Right atrium auricular region (tissue), 2 donors: ENCODE measurements at regions not wholly inside any gene's neighbourhood (a gene's known extent, or its start where the extent isn't known, plus 50 kb on each side); places are given as distances from the start of the nearest gene placed in this dataset.
"Not testable (repeated sequence)": the region's sequence is repeated elsewhere in the genome, so short reads cannot be mapped to it uniquely, and the experiment has no call there.

Experiments used
- DNase-seq: peaks from one replicate; pipeline ENCODE4 v3.0.0-alpha.2; 2019; ENCODE audit warnings: low spot score
- H3K27ac ChIP-seq, 2 donors: fragments of 200-600 bp; sonication (generic); 1 replicate in 1 of 2; 2 replicates in 1 of 2; pipeline ENCODE4 v1.5.1; 2016 to 2019
- H3K27me3 ChIP-seq, 2 donors: fragments of 200-600 bp; sonication (generic); one replicate each; pipeline versions ENCODE4 v1.5.1 to v1.6.0; 2017 to 2019
- H3K36me3 ChIP-seq: fragments of 200-600 bp; sonication (generic); one replicate; pipeline ENCODE4 v1.5.1; 2016
- H3K4me1 ChIP-seq, 2 donors: fragments of 200-600 bp; sonication (generic); one replicate each; pipeline versions ENCODE4 v1.5.1 to v1.6.0; 2017 to 2019
- H3K4me3 ChIP-seq, 2 donors: fragments of 200-600 bp; sonication (generic); 1 replicate in 1 of 2; 2 replicates in 1 of 2; pipeline ENCODE4 v1.5.1; 2017 to 2019; ENCODE audit warnings: mild to moderate bottlenecking in 1 of 2, moderate library complexity in 1 of 2
- H3K9me3 ChIP-seq, 2 donors: fragments of 200-600 bp; sonication (generic); one replicate each; pipeline ENCODE4 v1.5.1; 2019
- CTCF ChIP-seq, 2 donors: fragments of 200-600 bp; sonication (generic); IDR thresholded peaks; one replicate each; pipeline ENCODE4 v1.5.1; 2019; ENCODE audit warnings: antibody characterized with exemption in 2 of 2

- H3K9me3 ChIP-seq, H3K36me3 ChIP-seq, H3K27me3 ChIP-seq, H3K27ac ChIP-seq, H3K4me1 ChIP-seq, DNase-seq, H3K4me3 ChIP-seq: not testable (repeated sequence)
Observed at GRCh38 chr20:26373066-26373465, 676.4 kb upstream of the ZNF337 start.

DNA sequence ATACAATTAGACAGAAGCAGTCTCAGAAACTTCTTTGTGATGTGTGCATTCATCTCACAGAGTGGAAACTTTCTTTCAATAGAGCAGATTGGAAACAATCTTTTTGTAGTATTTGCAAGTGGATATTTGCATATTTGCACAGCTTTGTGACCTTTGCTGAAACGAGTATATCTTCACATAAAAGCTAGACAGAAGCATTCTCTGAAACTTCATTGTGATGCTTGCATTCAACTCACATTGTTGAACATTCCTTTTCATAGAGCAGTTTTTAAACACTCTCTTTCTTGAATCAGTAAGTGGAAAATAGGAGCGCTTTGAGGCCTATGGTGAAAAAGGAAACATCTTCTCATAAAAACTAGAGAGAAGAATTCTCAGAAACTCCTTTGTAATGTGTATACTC, 657.9 kb upstream of the ZNF337 start:
- H3K4me1 ChIP-seq = no peaks in the 10 kb centered on the region
- DNase-seq = no peak
- H3K27ac ChIP-seq = no peak overlapping the region
- no peaks in the 10 kb centered on the region for H3K36me3 ChIP-seq
- H3K27me3 ChIP-seq = no peaks in the 10 kb centered on the region
- no peak for TF ChIP-seq CTCF (IDR thresholded peaks at IDR 0.05)
- H3K4me3 ChIP-seq = no peak overlapping the region
- H3K9me3 ChIP-seq = no peaks in the 10 kb centered on the region

DNA sequence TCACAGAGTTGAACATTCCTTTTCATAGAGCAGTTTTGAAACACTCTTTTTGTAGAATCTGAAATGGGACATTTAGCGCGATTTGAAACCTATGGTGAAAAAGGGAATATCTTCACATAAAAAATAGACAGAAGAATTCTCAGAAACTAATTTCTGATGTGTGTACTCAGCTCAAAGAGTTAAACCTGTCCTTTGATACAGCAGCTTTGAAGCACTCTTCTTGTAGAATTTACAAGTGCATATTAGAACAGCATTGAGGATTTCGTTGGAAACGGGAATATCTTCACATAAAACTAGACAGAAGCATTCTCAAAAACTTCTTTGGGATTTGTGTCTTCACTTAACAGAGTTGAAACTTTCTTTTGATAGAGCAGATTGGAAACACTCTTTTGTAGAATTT, 650.7 kb upstream of the ZNF337 start:
- H3K9me3 ChIP-seq = no peaks in the 10 kb centered on the region
- TF ChIP-seq CTCF (IDR thresholded peaks at IDR 0.05) = no peak

DNA sequence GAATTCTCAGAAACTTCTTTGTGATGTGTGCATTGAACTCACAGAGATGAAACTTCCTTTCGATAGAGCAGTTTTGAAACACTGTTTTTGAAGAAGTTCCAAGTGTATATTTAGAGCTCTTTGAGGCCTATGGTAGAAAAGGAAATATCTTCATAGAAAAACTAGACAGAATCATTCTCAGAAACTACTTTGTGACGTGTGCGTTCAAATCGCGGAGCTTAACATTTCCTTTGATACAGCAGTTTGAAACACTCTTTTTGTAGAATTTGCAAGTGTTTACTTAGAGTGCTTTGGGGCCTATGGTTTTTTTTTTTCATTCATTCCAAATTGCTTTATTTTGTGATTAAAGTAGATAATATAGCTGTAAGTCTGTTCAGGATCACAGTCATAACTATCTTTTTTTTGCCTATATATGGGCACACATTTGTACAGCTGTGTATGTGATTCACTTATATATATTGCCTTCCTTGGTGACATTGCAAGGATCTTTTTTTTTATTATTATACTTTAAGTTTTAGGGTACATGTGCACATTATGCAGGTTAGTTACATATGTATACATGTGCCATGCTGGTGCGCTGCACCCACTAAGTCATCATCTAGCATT, 643.9 kb upstream of the ZNF337 start:
- not testable (repeated sequence) for H3K4me3 ChIP-seq, DNase-seq, H3K9me3 ChIP-seq, H3K36me3 ChIP-seq, H3K4me1 ChIP-seq, H3K27me3 ChIP-seq, H3K27ac ChIP-seq

More for the DNA sequence above, 650.7 kb upstream of the ZNF337 start:
- Histone ChIP-seq H3K4me3 (no peak overlapping the region), H3K27me3 (no peaks in the 10 kb centered on the region), H3K4me1 (no peaks in the 10 kb centered on the region), H3K36me3 (no peaks in the 10 kb centered on the region), H3K27ac (no peak overlapping the region)
- DNase-seq = no peak

GRCh38 chr20:26324177-26324576, 627.5 kb upstream of the ZNF337 start:
- DNase-seq = no peak
- TF ChIP-seq CTCF (IDR thresholded peaks at IDR 0.05) = no peak
- H3K36me3 ChIP-seq = no peaks in the 10 kb centered on the region
- no peaks in the 10 kb centered on the region for H3K4me1 ChIP-seq
- no peak overlapping the region for H3K4me3 ChIP-seq
- no peak overlapping the region for H3K27ac ChIP-seq
- no peaks in the 10 kb centered on the region for H3K27me3 ChIP-seq
- no peaks in the 10 kb centered on the region for H3K9me3 ChIP-seq

DNA sequence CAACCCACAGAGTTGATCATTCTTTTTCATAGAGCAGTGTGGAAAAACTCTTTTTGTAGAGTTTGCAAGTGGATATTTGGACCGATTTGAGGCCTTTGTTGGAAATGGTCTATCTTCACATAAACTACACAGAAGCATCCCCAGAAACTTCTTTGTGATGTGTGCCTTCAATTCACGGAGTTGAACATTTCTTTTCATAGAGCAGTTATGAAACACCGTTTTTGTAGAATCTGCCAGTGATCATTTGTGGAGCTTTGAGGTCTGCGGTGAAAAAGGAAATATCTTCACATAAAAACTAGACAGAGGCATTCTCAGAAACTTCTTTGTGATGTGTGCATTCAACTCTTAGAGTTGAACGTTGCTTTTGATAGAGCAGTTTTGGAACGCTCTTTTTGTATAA, 618.4 kb upstream of the ZNF337 start:
- no peak for TF ChIP-seq CTCF (IDR thresholded peaks at IDR 0.05)

GRCh38 chr20:26309720-26310119, 613.1 kb upstream of the ZNF337 start:
- H3K36me3 ChIP-seq, H3K9me3 ChIP-seq, H3K4me3 ChIP-seq, H3K27ac ChIP-seq, DNase-seq, H3K4me1 ChIP-seq, H3K27me3 ChIP-seq: not testable (repeated sequence)

More for the DNA sequence above, 618.4 kb upstream of the ZNF337 start:
- Histone ChIP-seq H3K4me1 (no peaks in the 10 kb centered on the region), H3K36me3 (no peaks in the 10 kb centered on the region), H3K4me3 (no peak overlapping the region), H3K27ac (no peak overlapping the region), H3K27me3 (no peaks in the 10 kb centered on the region), H3K9me3 (no peaks in the 10 kb centered on the region)
- DNase-seq = no peak
